IPS-18c (cell line): ENCODE measurements at regions not wholly inside any gene's neighbourhood (a gene's known extent, or its start where the extent isn't known, plus 50 kb on each side); places are given as distances from the start of the nearest gene placed in this dataset.

Experiments
- H3K4me3 ChIP-seq: 2 replicates; pipeline ENCODE4 v1.7.0; 2013; ENCODE audit warnings: low read depth, mild to moderate bottlenecking, low read length, moderate library complexity; ENCODE audit not compliant: insufficient read depth
- H3K9me3 ChIP-seq: one replicate; pipeline ENCODE4 v1.6.1; 2013; ENCODE audit warnings: mild to moderate bottlenecking, low read length, moderate library complexity; ENCODE audit not compliant: control insufficient read depth, insufficient read depth

DNA sequence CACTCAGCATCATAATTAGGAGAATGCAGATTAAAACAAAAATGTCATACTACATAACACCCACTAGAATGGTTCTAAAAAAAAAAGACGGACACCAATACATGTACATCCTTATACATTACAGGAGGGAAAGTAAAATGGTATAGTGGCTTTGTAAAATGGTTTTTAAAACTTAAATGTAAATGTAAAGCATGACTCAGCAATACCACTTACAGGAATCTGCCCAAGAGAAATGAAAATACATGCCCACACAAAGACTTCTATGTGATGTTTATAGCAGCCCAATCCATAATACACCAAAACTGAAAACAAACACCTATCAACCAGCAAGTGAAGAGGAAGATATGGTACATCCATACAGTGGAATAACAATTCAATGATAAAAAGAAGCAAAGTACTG, 939.1 kb upstream of the ACO1 start:
- no peaks in the 10 kb centered on the region for H3K9me3 ChIP-seq

GRCh38 chr9:31445960-31446359, 938.5 kb upstream of the ACO1 start:
- Histone ChIP-seq H3K9me3 (no peaks in the 10 kb centered on the region), H3K4me3 (no peak overlapping the region)

More for the DNA sequence above, 939.1 kb upstream of the ACO1 start:
- H3K4me3 ChIP-seq: no peak overlapping the region

- Histone ChIP-seq H3K9me3 (no peaks in the 10 kb centered on the region), H3K4me3 (no peak overlapping the region)
Measured at GRCh38 chr9:31467075-31467474, 917.4 kb upstream of the ACO1 start.

- H3K4me3 ChIP-seq: no peak overlapping the region
Measured at GRCh38 chr9:31470051-31470450, 914.4 kb upstream of the ACO1 start.

DNA sequence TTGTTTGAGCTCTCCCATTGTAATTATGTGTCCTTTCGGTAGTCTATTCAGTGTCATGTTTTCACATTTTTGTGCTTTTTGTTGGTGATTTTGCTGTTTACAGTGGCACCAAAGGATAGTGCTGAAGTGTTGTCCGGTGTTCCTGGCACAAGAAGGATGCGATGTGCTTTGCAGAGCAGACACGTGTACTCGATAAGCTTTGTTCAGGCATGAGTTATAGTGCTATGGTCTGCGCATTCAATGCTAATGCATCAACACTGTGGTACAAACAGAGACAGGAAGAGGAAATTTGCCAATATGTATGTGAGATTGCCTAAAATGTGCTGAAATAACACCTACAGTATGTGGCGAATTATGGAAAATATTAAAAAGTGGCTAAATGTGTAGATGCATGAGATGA, 913.4 kb upstream of the ACO1 start:
- no peaks in the 10 kb centered on the region for H3K9me3 ChIP-seq
- H3K4me3 ChIP-seq: no peak overlapping the region

More at GRCh38 chr9:31470051-31470450, 914.4 kb upstream of the ACO1 start:
- no peaks in the 10 kb centered on the region for H3K9me3 ChIP-seq

DNA sequence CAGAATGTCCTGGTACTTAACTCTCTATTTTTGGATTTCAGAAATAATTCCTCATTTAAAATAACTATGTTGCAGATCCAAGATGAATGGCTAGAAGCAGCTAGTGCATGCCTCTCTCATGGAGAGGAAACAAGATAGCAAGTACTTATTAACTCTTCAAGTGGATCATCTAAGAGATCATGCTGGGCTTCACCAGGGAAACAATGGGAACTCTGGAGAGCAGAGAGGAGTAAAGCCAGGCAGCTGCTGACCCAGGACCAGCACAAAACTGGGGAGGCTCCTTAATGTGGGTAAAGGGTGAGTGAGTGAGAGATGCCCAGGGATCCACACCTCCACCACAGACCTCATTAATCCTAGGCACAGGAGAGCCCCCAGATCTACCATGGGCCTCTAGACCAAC, 897.8 kb upstream of the ACO1 start:
- H3K4me3 ChIP-seq: no peak overlapping the region
- H3K9me3 ChIP-seq: no peaks in the 10 kb centered on the region

- no peaks in the 10 kb centered on the region for H3K9me3 ChIP-seq
- H3K4me3 ChIP-seq: no peak overlapping the region
Measured at GRCh38 chr9:31490551-31491106, 893.8 kb upstream of the ACO1 start.

DNA sequence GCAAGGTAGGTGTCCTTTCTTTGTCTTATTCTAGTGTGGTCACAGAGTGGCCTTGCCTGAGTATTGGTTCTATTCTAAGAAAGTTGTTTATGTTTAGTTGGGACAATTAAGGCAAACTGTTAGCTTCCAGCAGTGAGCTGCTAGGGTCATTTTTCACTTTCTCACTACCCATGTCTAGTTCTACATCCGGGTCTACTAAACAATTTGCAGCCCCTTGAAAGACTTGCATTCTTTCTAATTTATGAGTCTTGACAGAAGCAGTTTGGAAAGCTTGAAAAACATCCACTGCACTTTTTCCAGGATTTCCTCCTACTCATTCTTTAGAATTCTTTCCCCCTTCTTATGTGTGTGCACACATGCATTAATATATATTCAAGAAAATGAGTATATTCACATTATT, 892.2 kb upstream of the ACO1 start:
- no peak overlapping the region for H3K4me3 ChIP-seq

GRCh38 chr9:31500422-31500821, 884.0 kb upstream of the ACO1 start:
- H3K9me3 ChIP-seq: peaks cover 11% of the 10 kb centered on the region

More for the DNA sequence above, 892.2 kb upstream of the ACO1 start:
- H3K9me3 ChIP-seq: peaks cover 11% of the 10 kb centered on the region

DNA sequence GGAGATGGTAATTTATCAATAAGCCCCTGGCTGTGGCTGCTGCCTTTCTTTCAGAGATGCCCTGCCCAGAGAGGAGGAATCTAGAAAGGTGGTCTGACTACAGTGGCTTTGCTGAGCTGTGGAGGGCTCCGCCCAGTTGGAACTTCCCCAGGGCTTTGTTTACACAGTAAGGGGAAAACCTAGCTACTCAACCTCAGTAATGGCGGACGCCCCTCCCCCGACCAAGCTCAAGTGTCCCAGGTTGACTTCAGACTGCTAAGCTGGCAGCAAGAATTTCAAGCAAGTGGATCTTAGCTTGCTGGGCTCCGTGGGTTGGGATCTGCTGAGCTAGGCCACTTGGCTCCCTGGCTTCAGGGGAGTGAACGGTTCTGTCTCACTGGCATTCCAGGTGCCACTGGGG, 865.4 kb upstream of the ACO1 start:
- Histone ChIP-seq H3K9me3 (no peaks in the 10 kb centered on the region), H3K4me3 (no peak overlapping the region)

More at GRCh38 chr9:31500422-31500821, 884.0 kb upstream of the ACO1 start:
- H3K4me3 ChIP-seq: no peak overlapping the region

DNA sequence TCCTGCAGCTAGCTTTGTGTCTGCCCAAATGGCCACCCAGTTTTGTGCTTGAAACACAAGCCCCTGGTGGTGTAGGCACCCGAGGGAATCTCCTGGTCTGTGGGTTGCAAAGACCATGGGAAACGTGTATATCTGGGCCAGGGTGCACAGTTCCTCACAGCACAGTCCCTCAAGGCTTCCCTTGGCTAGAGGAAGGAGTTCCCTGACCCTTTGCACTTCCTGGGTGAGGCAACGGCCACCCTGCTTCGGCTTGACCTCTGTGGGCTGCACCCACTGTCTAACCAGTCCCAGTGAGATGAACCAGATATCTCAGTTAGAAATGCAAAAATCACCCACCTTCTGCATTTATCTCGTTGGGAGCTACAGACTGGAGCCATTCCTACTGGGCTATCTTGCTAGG, 865.0 kb upstream of the ACO1 start:
- Histone ChIP-seq H3K4me3 (no peak overlapping the region), H3K9me3 (no peaks in the 10 kb centered on the region)

- Histone ChIP-seq H3K9me3 (no peaks in the 10 kb centered on the region), H3K4me3 (no peak overlapping the region)
Measured at GRCh38 chr9:31519826-31520225, 864.6 kb upstream of the ACO1 start.

- H3K4me3 ChIP-seq: no peak overlapping the region
- H3K9me3 ChIP-seq: no peaks in the 10 kb centered on the region
Measured at GRCh38 chr9:31520301-31521085, 864.0 kb upstream of the ACO1 start.

DNA sequence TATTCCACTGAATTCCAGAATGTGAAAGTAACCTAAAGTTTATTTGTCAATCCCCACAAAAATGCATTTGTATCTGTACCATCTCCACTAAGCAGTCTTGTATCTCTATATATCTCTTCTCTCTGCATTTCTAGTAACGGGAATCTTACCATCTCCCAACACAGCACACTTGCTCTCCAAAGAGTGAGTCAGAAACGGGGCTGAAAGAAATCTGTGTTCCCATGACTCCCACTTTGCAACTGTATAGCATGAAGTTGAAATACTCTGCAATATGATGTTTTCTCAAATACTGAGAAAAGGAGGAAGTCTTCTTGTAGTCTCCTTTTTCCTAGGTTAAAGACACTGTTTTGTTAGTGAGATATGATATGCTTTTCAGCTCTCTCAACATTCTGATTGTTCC, 848.8 kb upstream of the ACO1 start:
- no peak overlapping the region for H3K4me3 ChIP-seq
- no peaks in the 10 kb centered on the region for H3K9me3 ChIP-seq

DNA sequence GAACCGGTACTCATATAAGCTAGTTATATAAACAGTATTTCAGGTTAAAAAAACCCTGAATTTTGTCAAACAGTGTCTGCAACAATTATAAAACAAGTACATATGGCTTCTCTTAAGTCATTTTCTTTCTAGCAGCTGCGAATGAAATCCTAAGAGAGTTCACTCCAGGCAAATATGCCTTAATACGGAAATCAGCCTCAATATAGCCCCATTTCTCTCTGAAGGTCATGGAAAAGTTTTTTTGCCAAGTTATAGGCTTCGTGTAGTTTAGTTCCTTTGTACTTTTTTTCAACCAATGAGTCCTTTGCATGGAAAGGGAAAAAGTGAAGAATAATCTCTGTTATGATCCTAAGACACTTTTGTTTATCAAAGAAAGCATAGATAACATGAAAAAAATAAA, 848.0 kb upstream of the ACO1 start:
- H3K4me3 ChIP-seq: no peak overlapping the region
- no peaks in the 10 kb centered on the region for H3K9me3 ChIP-seq

GRCh38 chr9:31541721-31542281, 842.6 kb upstream of the ACO1 start:
- Histone ChIP-seq H3K4me3 (no peak overlapping the region), H3K9me3 (no peaks in the 10 kb centered on the region)

DNA sequence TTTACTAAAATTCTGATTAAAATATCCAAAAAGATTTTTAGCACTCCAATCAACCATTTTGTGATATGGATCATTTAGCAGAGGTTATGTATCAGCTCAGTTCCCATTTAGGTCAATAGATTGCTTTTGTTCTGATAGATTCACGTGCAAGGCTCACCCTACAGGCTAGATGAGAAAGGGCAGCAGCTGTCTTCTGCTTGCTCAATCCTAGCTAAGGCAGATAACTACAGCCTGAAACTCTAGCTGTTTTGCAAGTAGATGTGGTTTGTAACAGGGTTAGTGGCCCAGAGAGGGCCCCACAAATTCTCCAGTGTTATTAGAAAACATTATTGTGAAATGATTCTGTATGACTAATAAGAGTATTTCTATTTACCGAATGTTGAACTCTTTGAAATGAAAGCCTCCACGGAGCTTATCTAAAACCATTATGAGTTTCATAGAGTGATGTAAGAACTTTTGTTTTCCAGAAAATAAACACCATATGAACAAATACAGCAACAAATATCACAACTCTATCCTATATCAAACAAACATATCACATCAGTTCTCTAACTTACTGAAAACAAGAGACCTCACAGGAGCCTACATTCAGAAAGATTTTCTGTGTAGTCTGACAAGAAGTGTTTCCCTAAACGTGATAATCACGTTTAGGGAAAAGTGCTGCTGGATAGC, 841.9 kb upstream of the ACO1 start:
- no peak overlapping the region for H3K4me3 ChIP-seq

GRCh38 chr9:31554941-31555340, 829.5 kb upstream of the ACO1 start:
- Histone ChIP-seq H3K9me3 (no peaks in the 10 kb centered on the region), H3K4me3 (no peak overlapping the region)

More for the DNA sequence above, 841.9 kb upstream of the ACO1 start:
- no peaks in the 10 kb centered on the region for H3K9me3 ChIP-seq
